ENCODE measurements at regions not wholly inside any gene's neighbourhood (a gene's known extent, or its start where the extent isn't known, plus 50 kb on each side); places are given as distances from the start of the nearest gene placed in this dataset.

DNA sequence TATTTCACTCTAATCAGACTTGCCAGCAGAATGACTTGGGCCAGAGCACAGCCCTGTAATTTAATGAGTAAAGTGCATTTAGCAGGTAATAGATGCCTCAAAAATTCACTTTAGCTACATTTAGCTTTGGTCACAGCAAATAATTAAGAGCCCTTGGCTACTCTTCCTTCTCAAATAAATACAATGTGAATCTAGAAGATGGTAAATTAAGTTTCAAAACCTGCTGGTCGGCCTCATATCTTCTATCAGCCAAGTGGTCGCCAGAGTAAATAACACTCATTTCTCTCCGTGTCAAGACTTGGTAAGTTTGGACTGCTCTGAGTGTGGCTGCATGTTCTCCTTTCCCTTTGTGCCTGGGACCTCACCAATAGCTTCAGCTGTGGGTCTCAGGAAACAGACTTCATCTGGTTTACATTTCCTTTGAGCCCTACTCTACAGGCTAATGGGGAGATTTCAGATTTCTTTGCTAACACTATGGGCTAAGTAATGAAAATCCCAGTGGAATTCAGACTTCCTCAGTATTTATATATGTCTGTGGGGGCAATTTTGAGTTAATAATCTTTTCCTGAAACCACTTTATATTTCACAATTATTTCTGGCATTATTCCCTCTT lies 375.8 kb downstream of the RBM43 start:
- H3K79me2 ChIP-seq (ENCODE audit: low read length): no peaks in the 10 kb centered on the region
- no peak for DNase-seq
- H3K9me2 ChIP-seq (replicated peaks; ENCODE audit: insufficient read depth, low read length): no peaks in the 10 kb centered on the region
- H3K27ac ChIP-seq (ENCODE audit: low read length): no peak overlapping the region
- no peaks in the 10 kb centered on the region for H3K36me3 ChIP-seq (replicated peaks; ENCODE audit: insufficient read depth, low read length)
- no peaks in the 10 kb centered on the region for H3F3A ChIP-seq (ENCODE audit: insufficient read depth, low read length)
- H2AFZ ChIP-seq (ENCODE audit: low read length): no peak overlapping the region
- no peaks in the 10 kb centered on the region for H3K27me3 ChIP-seq (replicated peaks; ENCODE audit: insufficient read depth, low read length)
- TF ChIP-seq EZH2 (optimal IDR thresholded peaks at IDR 0.05; ENCODE audit: low read depth, low read length) (no peak), EZH2phosphoT487 (IDR thresholded peaks at IDR 0.05; ENCODE audit: low read length) (no peak)
- TF ChIP-seq, protein P1, sequence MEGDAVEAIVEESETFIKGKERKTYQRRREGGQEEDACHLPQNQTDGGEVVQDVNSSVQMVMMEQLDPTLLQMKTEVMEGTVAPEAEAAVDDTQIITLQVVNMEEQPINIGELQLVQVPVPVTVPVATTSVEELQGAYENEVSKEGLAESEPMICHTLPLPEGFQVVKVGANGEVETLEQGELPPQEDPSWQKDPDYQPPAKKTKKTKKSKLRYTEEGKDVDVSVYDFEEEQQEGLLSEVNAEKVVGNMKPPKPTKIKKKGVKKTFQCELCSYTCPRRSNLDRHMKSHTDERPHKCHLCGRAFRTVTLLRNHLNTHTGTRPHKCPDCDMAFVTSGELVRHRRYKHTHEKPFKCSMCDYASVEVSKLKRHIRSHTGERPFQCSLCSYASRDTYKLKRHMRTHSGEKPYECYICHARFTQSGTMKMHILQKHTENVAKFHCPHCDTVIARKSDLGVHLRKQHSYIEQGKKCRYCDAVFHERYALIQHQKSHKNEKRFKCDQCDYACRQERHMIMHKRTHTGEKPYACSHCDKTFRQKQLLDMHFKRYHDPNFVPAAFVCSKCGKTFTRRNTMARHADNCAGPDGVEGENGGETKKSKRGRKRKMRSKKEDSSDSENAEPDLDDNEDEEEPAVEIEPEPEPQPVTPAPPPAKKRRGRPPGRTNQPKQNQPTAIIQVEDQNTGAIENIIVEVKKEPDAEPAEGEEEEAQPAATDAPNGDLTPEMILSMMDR (IDR thresholded peaks at IDR 0.05; ENCODE audit: low read length): no peak
- H3K9me3 ChIP-seq (replicated peaks; ENCODE audit: insufficient read depth, low read length): no peaks in the 10 kb centered on the region
- no peaks in the 10 kb centered on the region for H4K20me1 ChIP-seq (ENCODE audit: insufficient read depth, low read length)
- H3K4me2 ChIP-seq (ENCODE audit: low read depth, low read length): no peak overlapping the region
- no peak overlapping the region for H3K4me3 ChIP-seq (ENCODE audit: low read length)
- no peak overlapping the region for H3K9ac ChIP-seq (ENCODE audit: low read length)
- H3K4me1 ChIP-seq (ENCODE audit: low read length): no peaks in the 10 kb centered on the region

DNA sequence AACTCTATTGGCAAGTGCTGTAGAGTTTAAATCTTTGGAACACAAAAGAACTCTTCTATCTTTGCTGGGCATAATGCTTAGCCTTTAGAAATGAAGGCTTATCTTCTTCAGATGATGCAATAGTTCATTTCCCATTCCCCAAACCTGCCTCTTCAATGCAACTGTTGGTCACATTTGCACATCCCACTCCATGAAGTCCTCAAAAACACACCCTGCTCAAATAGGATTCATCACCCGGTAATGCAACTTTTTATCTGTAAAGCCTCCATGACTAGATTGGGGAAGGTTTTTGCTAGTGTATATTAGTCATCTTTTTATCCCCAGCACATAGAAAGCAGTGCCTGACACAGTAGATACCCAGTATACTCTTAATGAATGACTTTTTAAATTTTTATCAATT lies 376.4 kb downstream of the RBM43 start:
- Histone ChIP-seq H2AFZ (ENCODE audit: low read length) (no peak overlapping the region), H3K79me2 (ENCODE audit: low read length) (no peaks in the 10 kb centered on the region), H3K4me3 (ENCODE audit: low read length) (no peak overlapping the region), H3K4me2 (ENCODE audit: low read depth, low read length) (no peak overlapping the region), H3F3A (ENCODE audit: insufficient read depth, low read length) (no peaks in the 10 kb centered on the region), H3K9me2 (replicated peaks; ENCODE audit: insufficient read depth, low read length) (no peaks in the 10 kb centered on the region), H3K36me3 (replicated peaks; ENCODE audit: insufficient read depth, low read length) (no peaks in the 10 kb centered on the region), H3K9me3 (replicated peaks; ENCODE audit: insufficient read depth, low read length) (no peaks in the 10 kb centered on the region), H3K27ac (ENCODE audit: low read length) (no peak overlapping the region), H3K27me3 (replicated peaks; ENCODE audit: insufficient read depth, low read length) (no peaks in the 10 kb centered on the region), H3K9ac (ENCODE audit: low read length) (no peak overlapping the region), H3K4me1 (ENCODE audit: low read length) (no peaks in the 10 kb centered on the region), H4K20me1 (ENCODE audit: insufficient read depth, low read length) (no peaks in the 10 kb centered on the region)
- DNase-seq: no peak
- TF ChIP-seq, protein P1 (IDR thresholded peaks at IDR 0.05; ENCODE audit: low read length): no peak
- no peak for TF ChIP-seq EZH2phosphoT487 (IDR thresholded peaks at IDR 0.05; ENCODE audit: low read length)
- TF ChIP-seq EZH2 (optimal IDR thresholded peaks at IDR 0.05; ENCODE audit: low read depth, low read length): no peak

DNA sequence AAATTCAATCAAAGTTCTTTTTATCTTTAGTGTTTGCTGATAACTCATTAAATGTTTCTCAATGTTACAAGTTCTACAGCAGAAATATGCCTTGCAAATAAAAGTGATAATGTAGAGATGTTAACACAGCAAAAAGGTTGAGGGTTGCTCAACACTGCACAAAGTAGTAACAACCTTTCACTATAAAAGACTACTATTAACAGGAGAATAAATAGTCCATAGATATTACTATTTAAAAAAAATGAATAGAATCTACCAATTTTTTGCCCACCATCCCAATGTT lies 378.1 kb downstream of the RBM43 start:
- TF ChIP-seq EZH2phosphoT487 (IDR thresholded peaks at IDR 0.05; ENCODE audit: low read length): no peak
- TF ChIP-seq, protein P1 (IDR thresholded peaks at IDR 0.05; ENCODE audit: low read length): no peak
- no peak for TF ChIP-seq EZH2 (optimal IDR thresholded peaks at IDR 0.05; ENCODE audit: low read depth, low read length)
- Histone ChIP-seq H3K9me3 (replicated peaks; ENCODE audit: insufficient read depth, low read length) (no peaks in the 10 kb centered on the region), H3K4me2 (ENCODE audit: low read depth, low read length) (no peak overlapping the region), H3K4me1 (ENCODE audit: low read length) (no peaks in the 10 kb centered on the region), H3K27ac (ENCODE audit: low read length) (no peak overlapping the region), H3K9me2 (replicated peaks; ENCODE audit: insufficient read depth, low read length) (no peaks in the 10 kb centered on the region), H3K9ac (ENCODE audit: low read length) (no peak overlapping the region), H3F3A (ENCODE audit: insufficient read depth, low read length) (no peaks in the 10 kb centered on the region), H3K4me3 (ENCODE audit: low read length) (no peak overlapping the region), H4K20me1 (ENCODE audit: insufficient read depth, low read length) (no peaks in the 10 kb centered on the region), H3K79me2 (ENCODE audit: low read length) (no peaks in the 10 kb centered on the region), H2AFZ (ENCODE audit: low read length) (no peak overlapping the region), H3K27me3 (replicated peaks; ENCODE audit: insufficient read depth, low read length) (no peaks in the 10 kb centered on the region), H3K36me3 (replicated peaks; ENCODE audit: insufficient read depth, low read length) (no peaks in the 10 kb centered on the region)
- no peak for DNase-seq
